NOMO-1 treated with DMSO at 0.1 percent for 48 hours (cell line): ENCODE measurements at regions not wholly inside any gene's neighbourhood (a gene's known extent, or its start where the extent isn't known, plus 50 kb on each side); places are given as distances from the start of the nearest gene placed in this dataset.

Source experiments
- DNase-seq: peaks from one replicate; lab custom pipeline; 2025; ENCODE audit not compliant: unreplicated experiment; lab: John Stamatoyannopoulos, UW

DNA sequence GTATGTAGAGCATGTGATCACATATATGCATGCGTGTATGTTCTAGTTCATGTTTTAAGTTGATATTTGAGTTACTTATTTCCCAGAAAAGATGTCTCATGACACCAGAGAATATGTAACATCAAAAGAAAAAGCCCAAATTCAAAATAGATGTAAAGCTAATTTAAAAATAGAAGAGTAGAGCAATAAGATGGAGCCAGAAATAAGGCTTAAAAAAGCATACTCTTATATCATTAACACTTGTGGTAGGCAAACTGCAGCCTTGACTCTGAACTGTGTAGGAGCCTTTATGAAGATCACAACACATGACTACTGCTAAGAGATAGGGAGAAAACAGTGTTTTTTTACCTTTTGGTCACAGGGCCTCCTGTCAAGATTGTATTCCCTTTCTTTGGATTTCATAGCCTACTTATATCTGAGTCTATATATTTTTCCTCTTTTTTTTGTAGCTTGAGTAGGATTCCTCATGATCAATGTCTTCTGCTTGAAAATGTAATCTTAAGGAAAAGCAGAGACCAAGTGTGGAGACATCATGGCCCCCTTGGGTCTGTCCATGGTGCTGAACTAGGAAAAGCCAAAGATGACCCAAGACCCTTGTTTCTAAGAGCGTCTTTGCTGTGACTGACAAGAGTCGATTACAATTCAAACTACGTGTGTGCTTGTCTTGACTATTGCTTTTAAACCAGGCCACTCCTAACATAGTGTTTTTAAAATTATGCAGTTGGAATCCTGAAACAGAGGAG lies 390.4 kb downstream of the SHISA9 start:
- DNase-seq: no peak

GRCh38 chr16:13296206-13296605 lies 394.8 kb downstream of the SHISA9 start:
- DNase-seq: no peak

DNA sequence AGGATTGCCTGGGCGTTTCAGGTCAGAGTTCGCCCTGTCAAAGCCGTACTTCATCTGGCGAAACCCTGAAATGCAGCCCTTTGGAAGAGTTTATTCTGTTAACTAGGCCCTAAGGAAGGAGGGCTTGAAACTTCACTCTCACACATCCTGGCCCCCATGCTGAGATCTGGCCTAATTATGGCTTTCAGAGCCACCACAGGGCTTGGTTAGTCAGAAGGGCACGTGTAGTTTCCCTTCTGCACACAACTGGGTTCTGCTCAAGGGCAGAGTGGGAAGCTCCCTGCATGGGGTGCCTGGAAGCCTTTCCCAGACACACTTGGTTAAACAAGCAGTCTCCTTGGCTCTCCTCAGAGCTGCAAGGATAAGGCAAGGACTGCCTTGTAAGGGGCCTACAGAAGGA lies 397.3 kb downstream of the SHISA9 start:
- no peak for DNase-seq

- DNase-seq: no peak
Measured at GRCh38 chr16:13300066-13300840, 398.9 kb downstream of the SHISA9 start.

- DNase-seq: no peak
Measured at GRCh38 chr16:13305019-13305755, 403.8 kb downstream of the SHISA9 start.

DNA sequence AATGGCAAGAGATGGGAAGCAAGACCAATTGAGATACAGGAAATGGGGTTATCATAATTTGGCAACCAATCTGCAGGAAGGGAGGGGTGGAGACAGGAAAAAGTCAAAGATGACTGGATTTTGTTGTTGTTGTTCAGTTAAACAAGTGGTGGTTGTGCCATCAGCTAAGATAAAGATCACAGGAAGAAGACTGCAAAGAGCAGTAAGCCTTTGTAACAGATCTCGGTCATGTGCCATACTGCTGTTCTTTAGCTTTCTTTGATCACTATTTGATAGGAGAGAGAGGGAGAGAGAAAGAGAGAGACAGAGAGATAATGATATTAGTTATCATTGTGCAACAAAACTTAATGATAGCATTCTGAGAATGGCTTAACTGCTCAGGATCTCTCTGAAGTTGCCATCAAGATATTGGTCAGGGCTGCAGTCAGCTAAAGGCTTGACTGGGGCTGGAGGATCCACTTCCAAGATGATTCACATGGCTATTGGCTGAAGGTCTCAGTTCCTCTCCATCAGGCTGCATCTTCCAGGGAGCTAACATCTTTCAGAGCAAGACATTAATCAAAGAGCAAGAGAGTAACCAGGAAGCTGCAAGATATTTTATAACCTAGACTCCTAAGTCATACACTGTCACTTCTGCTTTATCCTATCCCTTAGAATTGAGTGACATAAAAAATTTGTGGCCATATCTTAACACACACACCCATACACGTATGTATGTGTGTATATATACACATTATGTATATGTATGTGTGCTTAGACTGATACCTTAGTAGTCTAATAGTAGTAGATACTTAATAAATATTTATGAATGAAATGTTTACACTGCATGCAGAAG lies 405.0 kb downstream of the SHISA9 start:
- DNase-seq: no peak

DNA sequence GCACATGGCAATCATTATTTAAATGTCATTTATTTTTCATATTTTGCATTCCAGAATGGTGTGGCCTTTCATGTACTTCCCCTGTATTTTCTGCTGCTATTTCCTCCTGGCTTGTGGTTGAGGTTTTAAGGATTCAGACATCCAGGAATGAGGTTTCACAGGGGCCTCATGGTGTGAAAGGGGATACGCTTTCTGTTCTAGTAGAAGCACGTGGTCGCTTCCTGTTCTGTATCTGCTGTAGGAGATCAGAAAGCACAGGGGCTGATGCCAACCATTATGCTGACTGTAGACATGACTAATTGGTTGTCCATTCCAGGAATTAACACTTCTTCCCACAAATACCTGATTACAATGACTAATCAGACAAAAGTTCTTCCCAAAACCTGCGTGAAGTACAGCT lies 405.9 kb downstream of the SHISA9 start:
- DNase-seq: no peak

DNA sequence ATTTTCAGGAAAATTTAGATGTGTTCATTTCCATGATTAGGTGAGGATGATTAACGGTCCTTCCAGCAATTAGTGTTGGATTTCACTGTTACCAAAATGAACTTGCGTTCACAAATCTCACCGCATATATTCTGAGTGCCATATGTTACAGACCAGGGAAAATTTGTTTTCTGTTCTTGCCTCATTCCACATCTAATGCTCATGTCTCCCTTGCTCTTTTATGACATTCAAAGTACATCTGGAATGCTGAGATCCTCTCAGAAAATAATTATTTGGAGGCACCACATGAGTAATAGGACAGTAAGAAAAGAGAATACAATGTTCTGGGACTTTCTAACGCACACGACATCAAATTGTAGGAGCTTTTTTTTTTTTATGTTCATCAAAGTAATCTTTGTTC lies 406.5 kb downstream of the SHISA9 start:
- DNase-seq: no peak

DNA sequence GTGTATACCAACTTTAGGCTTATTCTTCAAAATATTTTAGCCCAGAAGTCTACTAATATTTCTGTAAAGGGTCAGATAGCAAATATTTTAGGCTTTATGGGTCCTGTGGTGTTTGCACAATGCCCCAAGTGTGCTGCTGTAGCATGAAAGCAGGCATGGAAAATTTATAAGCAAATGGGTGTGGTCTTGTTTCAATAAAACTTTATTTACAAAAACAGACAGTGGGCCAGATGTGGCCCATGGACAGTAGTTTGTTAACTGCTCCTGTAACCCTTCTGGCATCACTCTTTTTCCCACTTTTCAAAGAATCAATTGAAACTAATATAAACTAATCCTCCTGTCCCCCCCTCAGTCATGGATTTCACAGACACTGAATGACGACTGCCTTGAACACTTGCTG lies 410.7 kb downstream of the SHISA9 start:
- DNase-seq: no peak

DNA sequence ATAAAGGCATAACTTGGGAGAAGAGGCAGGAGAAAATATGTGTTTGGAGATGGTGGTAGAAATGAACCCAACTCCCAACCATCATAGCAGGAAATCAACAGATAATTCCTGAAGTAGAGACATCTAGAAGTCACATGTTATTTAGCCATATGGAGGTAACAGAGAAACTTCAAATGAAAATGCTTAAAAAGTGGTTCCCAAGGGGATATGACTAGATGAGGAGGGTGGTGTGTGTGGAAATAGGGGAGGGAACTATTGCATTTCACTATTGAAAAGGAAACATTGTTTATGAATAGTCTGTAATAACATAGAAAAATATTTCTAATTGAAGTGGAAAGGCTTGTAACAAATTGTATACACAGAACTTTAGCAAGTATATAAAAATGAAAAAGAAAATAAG lies 412.0 kb downstream of the SHISA9 start:
- DNase-seq: no peak

- DNase-seq: no peak
Measured at GRCh38 chr16:13314633-13315032, 413.2 kb downstream of the SHISA9 start.

DNA sequence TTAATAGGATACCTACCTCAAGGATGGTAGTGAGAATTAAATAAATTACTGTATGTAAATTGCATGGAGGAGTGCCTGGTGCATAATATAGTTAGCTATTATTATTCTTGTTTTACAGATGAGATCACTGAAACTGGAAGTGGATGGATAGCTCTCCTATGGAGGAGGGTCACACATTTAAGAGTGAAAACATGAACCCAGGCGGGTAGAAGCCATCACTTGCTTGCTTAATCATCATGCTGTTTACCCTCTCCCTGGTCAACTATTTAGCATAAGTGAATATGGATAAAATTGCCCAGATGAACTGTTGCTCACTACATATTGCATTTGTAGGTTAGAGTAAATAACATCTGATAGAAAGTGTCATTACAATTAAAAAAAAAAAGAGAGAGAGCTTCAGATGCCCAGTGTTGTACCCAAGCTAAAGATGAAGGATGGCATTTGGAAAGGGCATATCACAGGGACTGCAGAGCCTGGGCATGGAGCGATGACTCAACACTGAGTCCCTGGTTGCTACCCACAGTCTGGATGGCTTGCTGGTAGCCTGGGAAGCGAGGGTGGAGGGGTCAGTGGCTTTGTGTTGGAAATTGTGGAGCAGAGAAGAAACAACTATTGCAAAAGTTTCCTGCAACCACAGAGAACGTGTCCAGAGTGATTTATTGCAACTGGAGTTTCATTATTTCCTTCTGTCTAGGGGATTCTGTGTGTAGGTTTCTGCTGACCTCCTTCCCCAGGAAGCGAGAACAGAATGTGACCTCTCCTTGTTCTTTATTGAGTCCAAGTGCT lies 414.4 kb downstream of the SHISA9 start:
- DNase-seq: peak; percentile 21

- no peak for DNase-seq
Measured at GRCh38 chr16:13322336-13322735, 420.9 kb downstream of the SHISA9 start.

- DNase-seq: no peak
Measured at GRCh38 chr16:13324851-13325250, 423.5 kb downstream of the SHISA9 start.

DNA sequence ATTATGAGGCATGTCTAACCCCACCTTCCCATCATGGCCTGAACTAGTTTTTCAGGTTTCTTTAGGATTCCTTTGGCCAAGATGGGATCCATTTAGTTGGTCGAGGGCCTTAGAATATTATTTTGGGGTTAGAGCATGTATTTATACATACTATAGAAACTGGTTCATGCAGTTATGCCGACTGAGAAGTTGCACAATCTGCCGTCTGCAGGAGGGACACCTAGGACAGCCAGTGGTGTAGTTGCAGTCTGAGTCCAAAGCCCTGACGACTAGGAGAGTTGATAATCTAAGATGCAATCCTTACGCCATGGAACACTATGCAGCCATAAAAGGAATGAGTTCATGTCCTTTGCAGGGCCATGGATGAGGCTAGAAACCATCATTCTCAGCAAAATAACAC lies 424.0 kb downstream of the SHISA9 start:
- no peak for DNase-seq

- DNase-seq: no peak
Measured at GRCh38 chr16:13331918-13332317, 430.5 kb downstream of the SHISA9 start.

DNA sequence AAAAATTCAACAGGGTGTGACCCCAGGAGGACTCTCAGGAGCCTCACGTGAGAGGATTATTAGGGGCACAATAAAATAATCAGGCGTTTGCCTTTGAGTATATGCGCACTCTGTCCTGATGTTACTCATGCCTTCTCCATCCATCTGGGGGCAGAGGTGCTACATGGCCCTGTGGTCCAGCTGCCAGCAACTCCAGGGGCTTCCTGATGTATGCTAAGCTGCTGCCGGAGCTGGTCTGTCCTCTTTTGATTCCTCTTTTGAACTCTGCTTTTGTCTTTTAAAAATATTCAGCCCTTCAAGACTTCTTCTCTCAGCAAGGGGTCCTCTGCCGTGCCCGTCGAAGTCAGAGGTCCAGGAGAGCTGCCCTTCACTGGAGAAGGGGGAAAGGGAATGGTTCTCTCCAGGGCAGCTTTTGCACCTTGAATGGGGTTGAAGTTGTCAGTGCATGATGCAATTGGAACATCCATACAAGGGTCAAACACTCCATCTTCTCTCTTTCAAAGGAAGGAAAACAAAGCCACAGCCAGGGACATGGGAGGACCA lies 431.4 kb downstream of the SHISA9 start:
- no peak for DNase-seq

GRCh38 chr16:13333336-13333735 lies 431.9 kb downstream of the SHISA9 start:
- no peak for DNase-seq

DNA sequence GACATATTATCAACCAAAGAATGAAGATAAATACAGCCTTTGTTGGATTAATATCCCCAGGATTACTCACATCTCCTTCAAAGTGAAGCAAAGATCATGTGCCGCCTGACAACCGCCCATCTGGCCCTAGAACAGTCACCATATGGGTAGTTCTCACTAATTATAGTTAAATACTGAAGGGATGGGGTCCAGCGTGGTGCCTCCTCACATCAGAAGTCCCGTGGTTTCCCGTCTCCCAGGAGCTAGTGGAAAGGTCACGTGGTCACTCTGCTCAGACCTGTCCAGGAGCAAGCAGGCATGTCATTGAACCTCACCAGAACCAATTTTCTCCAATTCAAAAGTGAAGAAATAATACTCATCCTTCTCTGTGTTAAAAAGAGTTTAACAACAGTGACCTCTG lies 434.5 kb downstream of the SHISA9 start:
- DNase-seq: no peak

DNA sequence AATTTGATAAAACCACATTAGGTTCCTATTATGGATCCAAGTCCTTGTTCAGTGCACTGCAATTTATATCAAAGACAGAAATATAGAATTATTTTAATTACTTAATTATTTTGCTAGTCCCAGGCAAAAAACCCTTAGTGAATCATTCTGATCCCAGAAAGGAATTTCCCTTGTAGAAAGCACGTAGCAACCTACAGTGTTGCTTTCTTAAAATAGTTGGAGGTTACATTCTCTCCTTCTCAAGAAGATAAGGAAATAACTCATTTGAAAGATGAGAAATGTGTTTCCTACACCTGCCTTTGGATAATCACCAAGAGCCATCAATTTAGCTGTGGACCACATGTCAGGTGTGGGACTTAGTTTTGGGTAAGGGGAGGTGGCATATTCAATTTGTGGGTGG lies 434.9 kb downstream of the SHISA9 start:
- no peak for DNase-seq
